ENCODE measurements at regions not wholly inside any gene's neighbourhood (a gene's known extent, or its start where the extent isn't known, plus 50 kb on each side); places are given as distances from the start of the nearest gene placed in this dataset.

DNA sequence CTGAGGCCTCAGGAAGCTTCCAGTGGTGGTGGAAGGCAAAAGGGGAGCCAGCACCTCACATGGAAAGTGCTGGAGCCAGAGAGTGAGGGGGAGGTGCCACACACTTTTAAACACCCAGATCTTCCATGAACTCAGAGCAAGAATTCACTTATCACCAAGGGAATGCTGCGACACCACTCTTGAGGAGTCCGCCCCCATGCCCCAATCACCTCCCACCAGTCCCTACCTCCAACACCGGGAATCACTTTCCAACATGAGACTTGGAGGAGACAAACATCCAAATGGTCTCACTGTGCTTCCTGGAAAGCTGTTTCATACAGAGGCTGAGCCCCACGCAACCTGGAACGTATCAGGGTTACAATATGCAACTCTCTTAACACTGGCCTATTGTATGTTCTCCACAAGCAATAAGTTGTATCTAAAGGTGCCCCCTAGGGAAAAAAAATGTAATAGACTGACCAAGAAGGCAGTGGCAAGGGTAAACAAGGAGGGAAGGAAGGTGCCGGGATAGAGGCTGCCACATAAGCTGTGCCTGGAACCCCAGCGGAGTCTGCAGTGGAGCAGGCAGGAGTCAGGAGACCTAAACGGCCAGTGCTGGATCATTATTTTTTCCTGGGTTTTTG is 106.7 kb upstream of the FOXF1 start:
- Mint-ChIP-seq H3K4me3 (no peak overlapping the region), H3K27ac (no peak overlapping the region), H3K36me3 (ENCODE audit: low read depth) (no peaks in the 10 kb centered on the region), H3K27me3 (ENCODE audit: insufficient read depth) (peaks cover 11% of the 10 kb centered on the region), H3K9me3 (no peaks in the 10 kb centered on the region), H3K4me1 (peaks cover 8% of the 10 kb centered on the region)
- H3K9me3 ChIP-seq (ENCODE audit: control insufficient read depth, low read length), result no peaks in the 10 kb centered on the region
- H3K4me3 ChIP-seq (ENCODE audit: low read length), result no peak overlapping the region
- DNase-seq, result no peak
- 71 to 79% methylated on average over 6 to 8 of the region's 8 CpGs for WGBS, 2 experiments (ENCODE audit: insufficient coverage in 1 of 2, insufficient read length in 1 of 2)
- no peak overlapping the region for H3K9ac ChIP-seq (ENCODE audit: extremely low read depth, low read length, poor library complexity, severe bottlenecking)
- no peaks in the 10 kb centered on the region for H3K36me3 ChIP-seq (ENCODE audit: control insufficient read depth, insufficient read depth, low read length)
- H3K27me3 ChIP-seq (ENCODE audit: control insufficient read depth, insufficient read depth, low read length, poor library complexity, severe bottlenecking), result no peaks in the 10 kb centered on the region
- TF ChIP-seq, protein P1, sequence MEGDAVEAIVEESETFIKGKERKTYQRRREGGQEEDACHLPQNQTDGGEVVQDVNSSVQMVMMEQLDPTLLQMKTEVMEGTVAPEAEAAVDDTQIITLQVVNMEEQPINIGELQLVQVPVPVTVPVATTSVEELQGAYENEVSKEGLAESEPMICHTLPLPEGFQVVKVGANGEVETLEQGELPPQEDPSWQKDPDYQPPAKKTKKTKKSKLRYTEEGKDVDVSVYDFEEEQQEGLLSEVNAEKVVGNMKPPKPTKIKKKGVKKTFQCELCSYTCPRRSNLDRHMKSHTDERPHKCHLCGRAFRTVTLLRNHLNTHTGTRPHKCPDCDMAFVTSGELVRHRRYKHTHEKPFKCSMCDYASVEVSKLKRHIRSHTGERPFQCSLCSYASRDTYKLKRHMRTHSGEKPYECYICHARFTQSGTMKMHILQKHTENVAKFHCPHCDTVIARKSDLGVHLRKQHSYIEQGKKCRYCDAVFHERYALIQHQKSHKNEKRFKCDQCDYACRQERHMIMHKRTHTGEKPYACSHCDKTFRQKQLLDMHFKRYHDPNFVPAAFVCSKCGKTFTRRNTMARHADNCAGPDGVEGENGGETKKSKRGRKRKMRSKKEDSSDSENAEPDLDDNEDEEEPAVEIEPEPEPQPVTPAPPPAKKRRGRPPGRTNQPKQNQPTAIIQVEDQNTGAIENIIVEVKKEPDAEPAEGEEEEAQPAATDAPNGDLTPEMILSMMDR (conservative IDR thresholded peaks at IDR 0.05), result no peak
- no peaks in the 10 kb centered on the region for H3K4me1 ChIP-seq (ENCODE audit: control insufficient read depth, insufficient read depth, low read length)
- no peak overlapping the region for H3K27ac ChIP-seq (ENCODE audit: low read depth, low read length)

DNA sequence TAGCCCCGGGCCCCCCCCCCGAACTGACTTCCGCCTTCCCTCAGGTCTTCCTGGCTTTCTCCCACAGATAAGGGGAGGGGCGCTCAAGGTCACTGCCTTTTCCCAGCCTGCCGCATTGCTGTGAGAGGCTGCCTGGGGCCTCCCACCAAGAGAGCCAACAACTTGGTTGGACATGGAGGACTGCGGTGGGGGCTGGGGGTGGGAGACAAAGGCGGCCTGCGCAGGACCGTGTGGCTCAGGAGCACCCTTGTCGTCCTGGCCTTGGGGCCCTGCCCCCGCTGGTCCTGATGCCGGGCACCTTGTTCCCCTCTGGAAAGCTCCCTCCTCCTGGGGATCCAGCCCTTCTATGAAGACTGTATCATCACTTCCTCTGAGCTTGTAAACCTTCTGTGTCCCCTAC is 105.6 kb upstream of the FOXF1 start:
- Mint-ChIP-seq H3K27ac (no peak overlapping the region), H3K4me1 (peaks cover 8% of the 10 kb centered on the region), H3K9me3 (no peaks in the 10 kb centered on the region), H3K4me3 (no peak overlapping the region), H3K36me3 (ENCODE audit: low read depth) (no peaks in the 10 kb centered on the region), H3K27me3 (ENCODE audit: insufficient read depth) (peaks cover 11% of the 10 kb centered on the region)
- 72 to 84% methylated on average over 6 to 10 of the region's 12 CpGs for WGBS, 2 experiments (ENCODE audit: insufficient coverage in 1 of 2, insufficient read length in 1 of 2)
- Histone ChIP-seq H3K4me1 (ENCODE audit: control insufficient read depth, insufficient read depth, low read length) (no peaks in the 10 kb centered on the region), H3K27me3 (ENCODE audit: control insufficient read depth, insufficient read depth, low read length, poor library complexity, severe bottlenecking) (no peaks in the 10 kb centered on the region), H3K4me3 (ENCODE audit: low read length) (no peak overlapping the region), H3K9ac (ENCODE audit: extremely low read depth, low read length, poor library complexity, severe bottlenecking) (no peak overlapping the region), H3K27ac (ENCODE audit: low read depth, low read length) (no peak overlapping the region), H3K9me3 (ENCODE audit: control insufficient read depth, low read length) (no peaks in the 10 kb centered on the region), H3K36me3 (ENCODE audit: control insufficient read depth, insufficient read depth, low read length) (no peaks in the 10 kb centered on the region)
- DNase-seq, result no peak
- TF ChIP-seq, protein P1 (conservative IDR thresholded peaks at IDR 0.05), result no peak

DNA sequence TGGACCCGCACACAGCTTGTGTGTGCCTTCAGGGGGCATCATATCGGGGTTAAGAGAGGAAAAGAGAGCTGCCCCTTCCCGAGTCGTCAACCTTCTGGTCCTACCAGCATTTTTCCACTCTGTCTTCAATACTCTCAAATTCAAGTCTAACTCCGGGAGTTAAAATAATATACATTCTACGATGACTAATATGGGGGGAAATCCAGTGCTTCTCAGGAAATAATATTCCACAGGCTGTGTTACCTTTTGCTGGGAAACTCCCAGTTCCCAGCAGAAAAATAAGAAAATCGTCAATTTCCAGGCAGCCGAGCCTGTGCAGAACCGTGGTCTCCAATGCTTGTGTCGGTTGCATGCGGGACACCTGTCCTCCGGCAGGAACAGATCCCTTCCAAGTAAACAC is 105.0 kb upstream of the FOXF1 start:
- TF ChIP-seq, protein P1 (conservative IDR thresholded peaks at IDR 0.05), result no peak
- Histone ChIP-seq H3K4me1 (ENCODE audit: control insufficient read depth, insufficient read depth, low read length) (no peaks in the 10 kb centered on the region), H3K4me3 (ENCODE audit: low read length) (no peak overlapping the region), H3K9me3 (ENCODE audit: control insufficient read depth, low read length) (no peaks in the 10 kb centered on the region), H3K27me3 (ENCODE audit: control insufficient read depth, insufficient read depth, low read length, poor library complexity, severe bottlenecking) (no peaks in the 10 kb centered on the region), H3K36me3 (ENCODE audit: control insufficient read depth, insufficient read depth, low read length) (no peaks in the 10 kb centered on the region), H3K9ac (ENCODE audit: extremely low read depth, low read length, poor library complexity, severe bottlenecking) (no peak overlapping the region), H3K27ac (ENCODE audit: low read depth, low read length) (no peak overlapping the region)
- H3K27me3 Mint-ChIP-seq (ENCODE audit: insufficient read depth), result peaks cover 11% of the 10 kb centered on the region
- H3K9me3 Mint-ChIP-seq, result no peaks in the 10 kb centered on the region
- 94 to 96% methylated on average over 6 to 11 of the region's 12 CpGs for WGBS, 2 experiments (ENCODE audit: insufficient coverage in 1 of 2, insufficient read length in 1 of 2)
- no peak overlapping the region for H3K4me3 Mint-ChIP-seq
- H3K4me1 Mint-ChIP-seq, result peaks cover 8% of the 10 kb centered on the region
- H3K27ac Mint-ChIP-seq, result no peak overlapping the region
- H3K36me3 Mint-ChIP-seq (ENCODE audit: low read depth), result no peaks in the 10 kb centered on the region
- DNase-seq, result no peak

Data from endodermal cell (in vitro differentiated cells).